H1 (cell line): ENCODE measurements at regions not wholly inside any gene's neighbourhood (a gene's known extent, or its start where the extent isn't known, plus 50 kb on each side); places are given as distances from the start of the nearest gene placed in this dataset.

Source experiments
- CTCF ChIA-PET: fragments of 300-600 bp; sonication (Branson Sonifier 250); formaldehyde crosslinking; loops from one replicate; lab custom pipeline; 2021; ENCODE audit not compliant: partially characterized antibody; lab: Charles Lee
- POLR2A ChIA-PET: fragments of 300-600 bp; sonication (Branson Sonifier 250); formaldehyde crosslinking; loops from one replicate; lab custom pipeline; 2021; ENCODE audit warnings: inconsistent platforms; ENCODE audit not compliant: partially characterized antibody; lab: Charles Lee
- DNase-seq, 2 experiments: peaks; one replicate each; pipeline versions ENCODE4 v3.0.0 to v3.0.0-alpha.2; 2010 to 2022; ENCODE audit warnings: low spot score in 2 of 2, low read depth in 1 of 2, mixed read lengths in 1 of 2
- FAIRE-seq: peaks from 2 replicates; lab custom pipeline; 2011; peaks lifted over from hg19 to GRCh38; lab: Jason Lieb, UNC
- H2AFZ ChIP-seq: 2 replicates; pipeline ENCODE4 v1.8.1; 2012; ENCODE audit warnings: low read length, inconsistent platforms
- H2AK5ac ChIP-seq: 2 replicates; pipeline ENCODE4 v1.6.1; 2013; ENCODE audit warnings: low read depth, low read length
- H2BK120ac ChIP-seq: replicated peaks from 2 replicates; pipeline ENCODE3; 2013; ENCODE audit warnings: low read depth, low read length, inconsistent platforms
- H2BK12ac ChIP-seq: 2 replicates; pipeline ENCODE4 v1.6.1; 2013; ENCODE audit warnings: low read depth, low read length
- H2BK15ac ChIP-seq: 2 replicates; pipeline ENCODE4 v1.6.1; 2013; ENCODE audit warnings: low read length
- H2BK20ac ChIP-seq: 2 replicates; pipeline ENCODE4 v1.6.1; 2013; ENCODE audit warnings: low read length
- H2BK5ac ChIP-seq: 2 replicates; pipeline ENCODE4 v1.6.1; 2013; ENCODE audit warnings: low read depth, low read length
- H3K14ac ChIP-seq: 2 replicates; pipeline ENCODE4 v1.6.1; 2013; ENCODE audit warnings: inconsistent platforms; ENCODE audit not compliant: insufficient read length
- H3K18ac ChIP-seq: 2 replicates; pipeline ENCODE4 v1.6.1; 2013; ENCODE audit warnings: low read length; ENCODE audit errors: extremely low read depth
- H3K23ac ChIP-seq: 2 replicates; pipeline ENCODE4 v1.6.1; 2013; ENCODE audit warnings: inconsistent platforms; ENCODE audit not compliant: insufficient read length
- H3K23me2 ChIP-seq: 2 replicates; pipeline ENCODE4 v1.6.1; 2013; ENCODE audit warnings: low read depth, low read length
- H3K27ac ChIP-seq: 2 replicates; pipeline ENCODE4 v1.6.1; 2011; ENCODE audit warnings: low read depth, low read length, inconsistent platforms
- H3K27me3 ChIP-seq, 4 experiments: replicated peaks in 1 of 4; 1 replicate in 1 of 4; 2 replicates in 3 of 4; pipeline versions ENCODE4 v1.6.1 to v1.8.1; 2011 to 2013; ENCODE audit warnings: low read length in 3 of 4, mild to moderate bottlenecking in 3 of 4, inconsistent platforms in 2 of 4, mixed read lengths in 2 of 4, moderate library complexity in 1 of 4; ENCODE audit not compliant: control insufficient read depth in 3 of 4, insufficient read depth in 3 of 4; ENCODE audit errors: extremely low read depth in 1 of 4
- H3K36me3 ChIP-seq, 4 experiments: 2 replicates each; pipeline versions ENCODE4 v1.6.1 to v1.8.1; 2011 to 2013; ENCODE audit warnings: mild to moderate bottlenecking in 4 of 4, low read length in 3 of 4, moderate library complexity in 2 of 4, control low read depth in 1 of 4, inconsistent platforms in 1 of 4; ENCODE audit not compliant: insufficient read depth in 4 of 4, control insufficient read depth in 2 of 4
- H3K4ac ChIP-seq: replicated peaks from 2 replicates; pipeline ENCODE3; 2013; ENCODE audit warnings: low read length, low read depth, mixed read lengths, inconsistent platforms; ENCODE audit not compliant: insufficient read length
- H3K4me1 ChIP-seq, 4 experiments: replicated peaks in 1 of 4; 1 replicate in 1 of 4; 2 replicates in 3 of 4; pipeline versions ENCODE4 v1.6.1 to v1.8.1; 2011 to 2013; ENCODE audit warnings: low read length in 3 of 4, inconsistent platforms in 2 of 4, mixed read lengths in 1 of 4; ENCODE audit not compliant: insufficient read depth in 4 of 4, control insufficient read depth in 3 of 4
- H3K4me2 ChIP-seq, 2 experiments: 2 replicates each; pipeline versions ENCODE4 v1.6.1 to v1.8.1; 2011 to 2013; ENCODE audit warnings: low read depth in 2 of 2, low read length in 2 of 2, control low read depth in 1 of 2, inconsistent platforms in 1 of 2, mild to moderate bottlenecking in 1 of 2; ENCODE audit not compliant: insufficient read depth in 1 of 2
- H3K4me3 ChIP-seq, 4 experiments: fragments of 200-600, 300-600 bp in 1 of 4; sonication (generic), shearing (Covaris generic), sonication (Bioruptor Twin) in 1 of 4; 2 replicates each; pipeline versions ENCODE4 v1.5.1 to v1.8.1; 2011 to 2016; ENCODE audit warnings: low read length in 4 of 4, low read depth in 3 of 4, control low read depth in 2 of 4, inconsistent platforms in 2 of 4, mild to moderate bottlenecking in 2 of 4, mixed read lengths in 1 of 4, moderate library complexity in 1 of 4; ENCODE audit not compliant: insufficient read depth in 2 of 4; ENCODE audit errors: extremely low read depth in 1 of 4
- H3K56ac ChIP-seq: replicated peaks from 2 replicates; pipeline ENCODE3; 2013; ENCODE audit warnings: low read depth, mild to moderate bottlenecking, mixed read lengths, low read length, inconsistent platforms; ENCODE audit not compliant: insufficient read length
- H3K79me1 ChIP-seq: 2 replicates; pipeline ENCODE4 v1.6.1; 2013; ENCODE audit warnings: low read depth, low read length, control low read depth
- H3K79me2 ChIP-seq, 2 experiments: 2 replicates each; pipeline versions ENCODE4 v1.6.1 to v1.8.1; 2012 to 2013; ENCODE audit warnings: low read length in 2 of 2, mild to moderate bottlenecking in 2 of 2, inconsistent platforms in 1 of 2; ENCODE audit not compliant: insufficient read depth in 2 of 2, control insufficient read depth in 1 of 2
- H3K9ac ChIP-seq, 4 experiments: replicated peaks in 1 of 4; 1 replicate in 1 of 4; 2 replicates in 3 of 4; pipeline versions ENCODE4 v1.6.1 to v1.8.1; 2011 to 2013; ENCODE audit warnings: low read depth in 3 of 4, low read length in 3 of 4, control low read depth in 2 of 4, mild to moderate bottlenecking in 2 of 4, moderate library complexity in 2 of 4, inconsistent platforms in 1 of 4; ENCODE audit errors: extremely low read depth in 1 of 4
- H3K9me3 ChIP-seq, 2 experiments: 2 replicates each; pipeline versions ENCODE4 v1.6.1 to v1.8.1; 2012 to 2013; ENCODE audit warnings: mild to moderate bottlenecking in 2 of 2, moderate library complexity in 2 of 2, control low read depth in 1 of 2, inconsistent platforms in 1 of 2, low read depth in 1 of 2, low read length in 1 of 2, mixed read lengths in 1 of 2; ENCODE audit not compliant: insufficient read depth in 2 of 2
- H4K20me1 ChIP-seq, 2 experiments: replicated peaks in 1 of 2; 2 replicates each; pipeline versions ENCODE3 to v1.8.1; 2011 to 2013; ENCODE audit warnings: inconsistent platforms in 2 of 2, low read length in 2 of 2, mild to moderate bottlenecking in 1 of 2; ENCODE audit not compliant: insufficient read depth in 2 of 2, control insufficient read depth in 1 of 2
- H4K5ac ChIP-seq: 2 replicates; pipeline ENCODE4 v1.6.1; 2013; ENCODE audit warnings: low read length, low read depth, mixed read lengths, inconsistent platforms; ENCODE audit not compliant: insufficient read length
- H4K8ac ChIP-seq: 2 replicates; pipeline ENCODE4 v1.8.0; 2013; ENCODE audit warnings: mild to moderate bottlenecking, moderate library complexity, low read length, inconsistent platforms; ENCODE audit not compliant: insufficient read depth; ENCODE audit errors: extremely low read depth
- H4K91ac ChIP-seq: replicated peaks from 2 replicates; pipeline ENCODE3; 2013; ENCODE audit warnings: low read length, mixed read lengths, inconsistent platforms; ENCODE audit not compliant: insufficient read length
- CHD1 ChIP-seq: IDR thresholded peaks from 2 replicates; pipeline ENCODE4 v1.6.1; 2012; ENCODE audit warnings: low read depth, low read length, improper control_type of control experiment
- CREB1 ChIP-seq: IDR thresholded peaks from 2 replicates; pipeline ENCODE4 v1.6.1; 2012; ENCODE audit warnings: inconsistent platforms
- EGR1 ChIP-seq: IDR thresholded peaks from 2 replicates; pipeline ENCODE4 v1.6.1; 2011; ENCODE audit warnings: low read depth, low read length, borderline replicate concordance
- WGBS, 2 experiments: shearing (Covaris generic) in 1 of 2; methylation state at CpG; one replicate each; pipeline versions ENCODE4 v1.1.6 to v1.1.7; 2013 to 2015; ENCODE audit warnings: low lambda C conversion rate in 2 of 2, mixed read lengths in 2 of 2, inconsistent platforms in 1 of 2, low coverage in 1 of 2, missing lambda C conversion rate in 1 of 2; ENCODE audit not compliant: insufficient replicate concordance in 2 of 2, insufficient coverage in 1 of 2, insufficient read length in 1 of 2; ENCODE audit errors: extremely low coverage in 1 of 2, missing lambda C conversion rate in 1 of 2; 5-methylcytosine and 5-hydroxymethylcytosine counted together

DNA sequence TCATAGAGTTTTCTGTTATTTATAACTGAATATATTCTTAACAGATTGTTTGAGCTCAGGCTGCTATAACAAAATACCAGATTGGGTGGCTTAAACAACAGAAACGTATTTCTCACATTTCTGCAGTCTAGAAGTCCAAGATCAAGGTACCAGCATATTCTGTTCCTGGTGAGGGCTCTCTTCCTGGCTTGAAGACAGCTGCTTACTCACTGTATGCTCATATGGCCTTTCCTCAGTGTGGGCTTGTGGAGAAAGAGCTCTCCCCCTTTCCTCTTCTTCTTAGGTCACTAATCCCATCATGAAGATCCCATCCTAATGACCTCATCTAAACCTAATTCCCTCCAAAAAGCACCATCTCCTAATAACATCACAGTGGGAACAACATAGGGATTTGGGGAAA is 117.8 kb downstream of the RASGEF1B start:
- H4K5ac ChIP-seq: no peak overlapping the region
- H3K36me3 ChIP-seq: no peaks in the 10 kb centered on the region
- H4K8ac ChIP-seq: no peak overlapping the region
- no peak overlapping the region for H3K4me3 ChIP-seq
- TF ChIP-seq CHD1: no peak
- no peak for TF ChIP-seq CREB1
- no peak for TF ChIP-seq EGR1
- 100% methylated on average over 1 of the region's 1 CpG; no CpG with 5 or more reads in 1 of the 2 experiments for WGBS, 2 experiments
- H2AFZ ChIP-seq: no peak overlapping the region
- no peaks in the 10 kb centered on the region for H3K79me1 ChIP-seq
- no peak overlapping the region for H3K4me2 ChIP-seq
- no peak overlapping the region for H3K4ac ChIP-seq
- no peak overlapping the region for H2BK20ac ChIP-seq
- no peak overlapping the region for H3K9ac ChIP-seq
- H4K20me1 ChIP-seq: no peaks in the 10 kb centered on the region
- no peak overlapping the region for H2BK12ac ChIP-seq
- H2BK120ac ChIP-seq: no peak overlapping the region
- no peaks in the 10 kb centered on the region for H3K79me2 ChIP-seq
- no peak overlapping the region for H3K56ac ChIP-seq
- no peaks in the 10 kb centered on the region; the same call in 1 of the 2 replicates for H3K23me2 ChIP-seq
- no peak overlapping the region for H2BK15ac ChIP-seq
- H3K9me3 ChIP-seq: no peaks in the 10 kb centered on the region
- H3K27ac ChIP-seq: no peak overlapping the region
- H3K23ac ChIP-seq: no peak overlapping the region
- no peak overlapping the region for H4K91ac ChIP-seq
- CTCF ChIA-PET: interaction anchor here (0.6 to 7.4 kb wide), 6 partner anchors 13 to 312 kb away, joined by 3 to 62 read pairs (median 4); no protein-coding TSS in a partner anchor
- H3K18ac ChIP-seq: no peak overlapping the region
- no peak overlapping the region for H2AK5ac ChIP-seq
- POLR2A ChIA-PET: no interaction called here
- no peak for FAIRE-seq
- no peaks in the 10 kb centered on the region for H3K4me1 ChIP-seq
- no peak for DNase-seq
- no peak overlapping the region for H2BK5ac ChIP-seq
- no peaks in the 10 kb centered on the region for H3K27me3 ChIP-seq
- H3K14ac ChIP-seq: no peak overlapping the region
